ENCODE measurements at regions not wholly inside any gene's neighbourhood (a gene's known extent, or its start where the extent isn't known, plus 50 kb on each side); places are given as distances from the start of the nearest gene placed in this dataset.

GRCh38 chr3:110731148-110731547 lies 340.5 kb upstream of the NECTIN3 start:
- Histone ChIP-seq H3K36me3 (ENCODE audit: insufficient read depth, low read length) (no peaks in the 10 kb centered on the region), H3K4me2 (ENCODE audit: low read length) (no peak overlapping the region), H3K79me2 (ENCODE audit: insufficient read depth, low read depth, low read length) (no peaks in the 10 kb centered on the region), H3K9me3 (ENCODE audit: low read length) (no peaks in the 10 kb centered on the region), H3K27ac (ENCODE audit: low read depth, low read length, poor library complexity, severe bottlenecking) (no peak overlapping the region), H3K9me2 (ENCODE audit: insufficient read depth, low read length) (no peaks in the 10 kb centered on the region), H3K4me3 (ENCODE audit: low read depth, low read length, poor library complexity, severe bottlenecking) (no peak overlapping the region), H3K4me1 (ENCODE audit: insufficient read depth, low read length, poor library complexity, severe bottlenecking) (peaks cover 4% of the 10 kb centered on the region), H4K20me1 (ENCODE audit: insufficient read depth, low read length) (no peaks in the 10 kb centered on the region), H2AFZ (ENCODE audit: low read length) (no peak overlapping the region)
- DNase-seq (ENCODE audit: low spot score): no peak
- TF ChIP-seq EZH2phosphoT487 (IDR thresholded peaks at IDR 0.05; ENCODE audit: borderline replicate concordance, low read depth, low read length) (no peak), CTCF (conservative IDR thresholded peaks at IDR 0.05; ENCODE audit: low read length) (no peak)
- ChIA-PET POLR2A (interaction anchor here (0.6 to 0.9 kb wide), 3 partner anchors 12 to 1690 kb away, joined by 3 to 5 read pairs (median 4); no protein-coding TSS in a partner anchor), CTCF (ENCODE audit: unreplicated experiment) (no interaction called here)
- intact Hi-C loops (cut with micrococcal nuclease; ENCODE audit: unreplicated experiment): no loop called here
- no TSS peak for BruUV-seq (replicated peaks)

DNA sequence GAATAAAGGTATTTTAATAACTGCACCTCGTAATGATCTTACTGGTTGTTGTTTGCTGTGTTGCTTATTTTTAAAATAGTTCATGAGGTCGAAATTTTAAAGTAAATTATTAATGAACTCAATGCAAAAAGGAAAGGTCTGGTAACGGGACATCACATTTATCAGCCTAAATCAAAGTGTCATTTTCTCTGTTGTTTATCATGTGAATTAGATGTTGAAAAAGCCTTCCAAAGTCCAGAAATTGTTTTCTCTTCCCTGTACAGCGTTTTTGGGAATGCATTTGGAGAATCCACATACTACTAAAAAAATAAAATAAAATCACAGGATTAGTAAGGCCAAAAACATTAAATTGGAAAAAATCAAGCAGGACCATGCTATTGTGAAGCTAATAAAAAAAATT lies 339.2 kb upstream of the NECTIN3 start:
- no peak for DNase-seq (ENCODE audit: low spot score)
- Histone ChIP-seq H3K9me3 (ENCODE audit: low read length) (no peaks in the 10 kb centered on the region), H4K20me1 (ENCODE audit: insufficient read depth, low read length) (no peaks in the 10 kb centered on the region), H2AFZ (ENCODE audit: low read length) (no peak overlapping the region), H3K4me3 (ENCODE audit: low read depth, low read length, poor library complexity, severe bottlenecking) (no peak overlapping the region), H3K27ac (ENCODE audit: low read depth, low read length, poor library complexity, severe bottlenecking) (no peak overlapping the region), H3K4me2 (ENCODE audit: low read length) (no peak overlapping the region), H3K9me2 (ENCODE audit: insufficient read depth, low read length) (no peaks in the 10 kb centered on the region), H3K79me2 (ENCODE audit: insufficient read depth, low read depth, low read length) (no peaks in the 10 kb centered on the region), H3K36me3 (ENCODE audit: insufficient read depth, low read length) (no peaks in the 10 kb centered on the region), H3K4me1 (ENCODE audit: insufficient read depth, low read length, poor library complexity, severe bottlenecking) (peaks cover 11% of the 10 kb centered on the region)
- TF ChIP-seq CTCF (conservative IDR thresholded peaks at IDR 0.05; ENCODE audit: low read length): no peak
- no peak for TF ChIP-seq EZH2phosphoT487 (IDR thresholded peaks at IDR 0.05; ENCODE audit: borderline replicate concordance, low read depth, low read length)
- intact Hi-C loops (cut with micrococcal nuclease; ENCODE audit: unreplicated experiment): no loop called here
- ChIA-PET CTCF (ENCODE audit: unreplicated experiment) (no interaction called here), POLR2A (interaction anchor here (0.8 to 1.1 kb wide), 2 partner anchors 43 to 51 kb away, joined by 3 read pairs; no protein-coding TSS in a partner anchor)
- no TSS peak for BruUV-seq (replicated peaks)

GRCh38 chr3:110733045-110733444 lies 338.6 kb upstream of the NECTIN3 start:
- no peaks in the 10 kb centered on the region for H3K9me2 ChIP-seq (ENCODE audit: insufficient read depth, low read length)
- POLR2A ChIA-PET: interaction anchor here (1.1 kb wide), 1 partner anchor 52 kb away, joined by 3 read pairs; no protein-coding TSS in a partner anchor
- H2AFZ ChIP-seq (ENCODE audit: low read length): no peak overlapping the region
- H3K4me2 ChIP-seq (ENCODE audit: low read length): no peak overlapping the region
- H3K36me3 ChIP-seq (ENCODE audit: insufficient read depth, low read length): no peaks in the 10 kb centered on the region
- DNase-seq (ENCODE audit: low spot score): no peak
- H4K20me1 ChIP-seq (ENCODE audit: insufficient read depth, low read length): no peaks in the 10 kb centered on the region
- H3K27ac ChIP-seq (ENCODE audit: low read depth, low read length, poor library complexity, severe bottlenecking): no peak overlapping the region
- no peaks in the 10 kb centered on the region for H3K9me3 ChIP-seq (ENCODE audit: low read length)
- CTCF ChIA-PET (ENCODE audit: unreplicated experiment): no interaction called here
- no peak for TF ChIP-seq CTCF (conservative IDR thresholded peaks at IDR 0.05; ENCODE audit: low read length)
- no peak for TF ChIP-seq EZH2phosphoT487 (IDR thresholded peaks at IDR 0.05; ENCODE audit: borderline replicate concordance, low read depth, low read length)
- intact Hi-C loops (cut with micrococcal nuclease; ENCODE audit: unreplicated experiment): no loop called here
- H3K79me2 ChIP-seq (ENCODE audit: insufficient read depth, low read depth, low read length): no peaks in the 10 kb centered on the region
- no TSS peak for BruUV-seq (replicated peaks)
- H3K4me3 ChIP-seq (ENCODE audit: low read depth, low read length, poor library complexity, severe bottlenecking): no peak overlapping the region
- peaks cover 11% of the 10 kb centered on the region for H3K4me1 ChIP-seq (ENCODE audit: insufficient read depth, low read length, poor library complexity, severe bottlenecking)
